Stimulated activated CD4-positive, alpha-beta T cell treated with anti-CD3 and anti-CD28 coated beads, Interleukin-4, amount 100 ng/mL, for 1 hour (primary cell): ENCODE measurements at regions not wholly inside any gene's neighbourhood (a gene's known extent, or its start where the extent isn't known, plus 50 kb on each side); places are given as distances from the start of the nearest gene placed in this dataset.

Source experiments
- DNase-seq: peaks from one replicate; pipeline ENCODE4 v3.0.0-alpha.2; 2020

- DNase-seq = no peak
These were observed 110.4 kb upstream of the MBNL2 start for GRCh38 chr13:97111756-97112155.

DNA sequence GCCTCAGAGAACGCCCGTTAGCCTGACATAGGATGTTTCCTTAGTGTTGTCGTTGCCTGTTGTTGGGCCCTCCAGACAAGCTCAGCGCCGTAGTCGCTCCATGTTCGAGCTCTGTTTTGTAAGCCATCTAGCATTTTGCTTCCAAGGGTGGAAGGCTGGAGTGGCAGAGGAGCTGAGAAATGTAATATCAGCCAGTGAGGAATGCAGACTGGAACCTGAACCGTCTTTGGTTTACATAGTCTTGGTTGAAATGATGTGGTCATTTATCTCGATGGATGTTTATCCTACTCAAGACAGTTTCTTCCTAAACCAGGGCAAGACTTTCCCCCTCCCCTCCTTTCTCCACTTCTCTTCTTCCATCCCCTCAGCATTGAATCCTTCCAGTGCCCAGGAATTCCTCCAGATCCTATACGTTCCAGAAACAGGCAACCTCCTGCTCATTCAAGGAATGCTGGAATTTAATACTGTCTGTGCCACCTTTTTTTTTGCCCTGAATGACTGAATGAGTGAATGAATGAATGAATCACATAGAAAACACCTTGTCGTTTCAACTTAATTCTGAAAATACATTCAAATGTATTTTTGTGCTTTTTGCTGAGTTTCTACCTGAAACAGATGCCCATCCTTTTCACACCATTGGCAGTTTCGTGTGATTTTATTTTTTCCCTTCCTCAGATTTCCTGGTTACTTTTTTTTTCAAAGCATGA is 109.5 kb upstream of the MBNL2 start:
- no peak for DNase-seq

DNA sequence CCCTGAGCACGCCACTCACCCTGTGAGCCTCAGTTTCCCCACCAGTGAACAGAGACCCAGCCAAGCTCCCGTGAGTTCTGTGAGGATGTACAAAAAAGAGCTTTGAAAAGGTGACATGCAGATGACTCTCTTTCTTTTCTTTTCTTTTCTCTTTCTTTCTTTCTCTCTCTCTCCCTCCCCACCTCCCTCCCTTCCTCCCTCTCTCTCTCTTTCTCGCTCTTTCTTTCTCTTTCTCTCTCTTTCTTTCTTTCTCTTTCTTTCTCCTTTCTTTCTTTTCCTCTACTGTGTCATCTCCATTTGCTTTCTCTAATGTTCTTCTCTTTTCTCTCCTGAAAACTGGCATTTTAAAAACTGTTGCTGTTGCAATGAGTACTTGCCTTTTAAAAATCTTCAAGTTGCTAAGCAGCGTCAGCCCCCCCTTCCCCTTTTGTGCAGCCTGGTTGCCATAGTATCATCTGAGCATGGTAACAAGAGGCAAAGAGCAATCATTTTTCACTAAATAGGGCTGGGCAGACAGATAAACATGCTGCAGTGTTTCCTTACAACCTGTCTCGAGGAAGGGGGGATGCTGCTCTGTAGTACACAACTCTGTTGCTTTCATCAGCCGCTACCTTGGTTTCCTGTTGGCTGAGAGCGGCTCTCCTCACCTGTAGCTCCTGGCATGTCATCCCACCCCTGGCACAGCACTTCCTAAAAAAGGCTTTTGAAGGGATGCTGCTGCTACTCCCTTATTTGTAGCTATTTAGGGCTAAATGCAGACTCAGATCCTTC is 108.7 kb upstream of the MBNL2 start:
- no peak for DNase-seq

DNA sequence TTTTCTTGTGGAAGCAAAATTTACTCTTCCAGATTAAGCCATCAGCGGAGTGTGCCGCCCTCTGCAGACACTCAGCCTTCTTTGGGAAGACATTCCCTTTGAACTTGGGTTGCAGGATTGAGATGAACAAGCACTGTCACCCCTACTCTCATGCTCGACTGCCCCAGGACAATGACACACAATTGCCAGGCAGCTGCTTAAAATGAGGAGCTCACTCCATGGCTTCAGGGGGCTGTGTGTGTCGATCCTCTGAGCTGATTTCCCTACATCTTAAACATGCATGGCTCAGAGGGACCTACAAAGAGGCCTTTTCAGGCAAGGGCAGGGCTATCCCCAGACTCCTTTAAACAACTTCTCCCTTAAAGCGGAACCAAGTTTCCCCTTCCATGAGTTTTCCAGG is 107.5 kb upstream of the MBNL2 start:
- no peak for DNase-seq

- no peak for DNase-seq
These were observed 105.4 kb upstream of the MBNL2 start for GRCh38 chr13:97116754-97117153.

DNA sequence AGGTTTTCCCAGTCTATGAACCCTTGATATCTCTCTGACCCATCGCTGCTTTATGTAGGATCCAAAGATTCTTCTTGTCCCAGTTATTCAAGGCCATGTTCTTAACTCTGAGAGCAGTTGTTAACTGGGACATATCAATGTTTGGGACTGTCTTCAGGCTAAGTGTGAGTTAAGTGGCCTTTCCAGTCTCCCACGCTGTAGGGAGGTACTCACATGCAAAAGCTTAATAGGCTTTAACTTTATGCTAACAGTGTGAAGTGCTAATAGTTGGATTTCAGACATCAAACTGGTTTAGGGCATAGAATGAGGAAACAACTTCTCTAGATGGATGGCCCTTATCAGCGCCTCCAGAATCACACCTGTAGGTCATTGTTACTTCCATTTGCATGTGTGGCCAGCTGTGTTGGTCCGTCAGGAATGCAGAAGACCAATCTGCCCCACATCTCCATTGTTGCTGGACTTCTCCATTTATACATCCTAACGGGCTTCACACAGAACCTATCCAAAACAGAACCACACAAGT is 104.7 kb upstream of the MBNL2 start:
- DNase-seq = no peak

- DNase-seq = no peak
These were observed 102.2 kb upstream of the MBNL2 start for GRCh38 chr13:97119943-97120342.

GRCh38 chr13:97120346-97120745 is 101.8 kb upstream of the MBNL2 start:
- DNase-seq = no peak

GRCh38 chr13:97120976-97121375 is 101.2 kb upstream of the MBNL2 start:
- no peak for DNase-seq

GRCh38 chr13:97121894-97122293 is 100.2 kb upstream of the MBNL2 start:
- no peak for DNase-seq

DNA sequence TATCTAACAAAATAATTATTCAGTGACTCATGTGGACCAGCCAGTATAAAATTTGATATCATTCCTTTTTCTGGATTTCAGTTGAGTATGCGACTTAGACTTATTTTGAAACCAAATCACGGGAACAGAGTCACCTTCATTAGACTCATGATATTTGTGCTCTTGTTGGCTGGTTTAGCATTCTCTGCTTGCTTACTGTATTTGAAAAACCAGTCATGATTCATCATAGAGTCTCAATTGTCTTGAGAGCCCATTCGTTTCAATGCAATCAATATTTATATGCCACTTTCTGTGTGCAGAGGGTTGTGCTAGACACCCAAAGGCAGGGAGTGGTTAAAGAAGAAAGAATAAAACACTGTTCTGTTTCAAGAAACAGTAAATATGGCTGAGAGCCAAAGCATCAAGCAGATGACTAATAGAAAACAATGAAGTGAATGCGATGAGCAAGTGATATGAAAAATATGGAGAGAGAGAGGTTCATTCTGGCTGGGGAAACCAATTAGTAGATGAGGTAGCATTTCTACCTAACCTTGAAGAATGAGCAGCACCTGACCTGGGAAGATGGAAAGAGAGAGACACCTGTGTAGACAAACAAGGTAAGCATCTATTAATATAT is 99.6 kb upstream of the MBNL2 start:
- DNase-seq = no peak

DNA sequence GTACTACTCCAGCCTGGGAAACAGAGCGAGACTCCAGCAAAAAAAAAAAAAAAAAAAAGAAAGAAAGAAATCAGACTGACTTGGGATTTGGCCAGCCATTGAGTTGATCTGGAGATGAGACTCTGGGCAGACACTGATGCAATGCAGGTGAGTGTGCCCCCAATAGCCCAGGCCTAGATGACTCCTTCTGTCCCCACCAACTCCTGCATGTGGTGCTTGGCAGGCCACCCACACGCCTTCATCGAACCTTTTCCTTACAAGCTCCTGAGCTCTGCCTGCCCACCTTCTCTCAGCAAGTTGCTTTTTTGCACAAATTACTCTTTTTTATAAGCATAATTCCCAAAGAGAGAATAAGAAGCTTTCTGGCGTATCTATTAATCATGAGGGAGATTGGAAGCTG is 97.9 kb upstream of the MBNL2 start:
- no peak for DNase-seq

DNA sequence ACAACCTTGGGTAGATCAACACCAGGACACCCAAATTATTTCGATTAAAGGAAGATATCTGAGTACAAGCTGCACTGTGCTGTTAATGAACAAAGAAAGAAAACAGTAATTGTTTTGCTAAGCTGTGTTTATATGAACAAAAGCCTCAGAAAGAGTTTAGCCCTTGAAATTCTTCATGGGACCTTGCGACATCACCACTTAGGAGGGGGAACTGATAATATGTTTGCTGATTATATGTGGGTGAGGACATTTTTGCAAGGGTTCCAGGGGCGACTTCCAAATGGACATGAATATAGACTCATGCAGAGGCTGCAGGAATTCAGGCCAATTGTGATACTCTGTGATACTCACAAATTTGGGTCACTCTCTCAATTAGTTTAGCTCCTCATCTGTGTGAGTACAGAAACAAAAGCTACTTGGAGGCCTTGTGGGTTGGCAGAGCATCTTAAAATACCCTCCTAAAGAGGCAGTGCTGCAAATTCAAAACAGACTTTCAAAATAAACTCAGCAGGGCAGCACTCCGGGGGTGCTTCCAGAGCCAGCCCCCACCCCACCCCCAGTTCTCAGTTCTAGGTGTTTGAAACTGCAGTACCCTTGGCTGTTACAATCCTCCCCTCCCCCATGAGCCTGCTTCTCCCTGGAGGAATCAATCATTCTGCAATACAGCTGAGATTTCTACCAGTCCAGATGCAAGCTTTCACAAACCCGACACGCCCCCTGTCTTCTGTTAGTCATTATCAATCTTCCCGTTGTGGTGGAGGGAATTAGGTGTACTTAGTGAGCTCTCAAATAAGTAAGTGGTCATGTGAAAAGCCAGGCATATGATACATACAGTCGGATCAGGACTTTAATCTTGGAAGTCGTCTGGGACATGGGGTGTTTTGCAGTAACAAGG is 97.0 kb upstream of the MBNL2 start:
- no peak for DNase-seq

DNA sequence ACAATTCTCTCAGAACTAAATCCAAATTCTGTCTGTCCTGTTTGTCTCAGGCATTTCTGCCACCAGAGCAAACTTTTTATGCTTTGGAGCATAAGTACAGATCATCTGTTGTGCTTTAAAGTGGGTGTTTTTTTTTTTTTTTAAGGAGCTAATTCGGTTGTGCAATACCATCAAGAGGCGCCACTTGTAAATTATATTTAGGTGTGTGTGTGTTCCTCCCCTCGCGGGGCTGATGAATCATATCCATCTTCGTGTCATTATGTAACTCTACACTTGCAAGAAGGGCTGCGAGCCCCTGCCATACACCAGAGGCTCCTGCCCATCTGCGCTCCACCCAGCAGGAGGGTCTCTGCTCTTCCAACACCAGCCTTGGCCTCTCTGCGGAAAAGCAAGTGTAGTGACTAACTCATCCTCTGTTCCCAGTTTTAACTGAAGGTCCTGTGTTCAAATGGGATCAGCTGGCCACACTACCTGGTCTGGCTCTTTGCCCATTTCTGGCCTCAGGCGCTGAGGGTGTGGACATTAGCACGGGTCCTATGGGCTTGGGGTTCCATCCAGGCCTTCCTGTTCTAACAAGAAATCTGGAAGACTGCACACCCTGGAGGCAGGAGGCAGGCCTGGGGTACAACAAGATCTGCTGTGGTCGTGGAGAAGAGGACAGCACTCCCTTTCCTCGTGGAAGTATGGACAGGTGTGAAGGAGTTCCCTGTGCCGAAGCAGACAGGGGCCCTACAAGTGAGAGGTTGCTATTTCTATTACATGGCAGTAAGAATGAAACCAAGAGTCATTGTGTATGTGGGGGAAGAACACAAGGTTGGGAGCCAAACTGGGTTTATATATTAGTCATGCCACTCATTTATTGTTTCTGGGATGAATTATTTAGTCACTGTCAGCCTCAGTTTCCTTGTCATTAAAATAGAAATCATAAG is 96.1 kb upstream of the MBNL2 start:
- DNase-seq = no peak

- DNase-seq = no peak
These were observed 94.3 kb upstream of the MBNL2 start for GRCh38 chr13:97127842-97128241.

GRCh38 chr13:97130190-97130589 is 91.9 kb upstream of the MBNL2 start:
- no peak for DNase-seq

GRCh38 chr13:97131447-97131846 is 90.7 kb upstream of the MBNL2 start:
- DNase-seq = no peak

GRCh38 chr13:97133554-97133953 is 88.6 kb upstream of the MBNL2 start:
- DNase-seq = no peak

GRCh38 chr13:97133955-97134354 is 88.2 kb upstream of the MBNL2 start:
- DNase-seq = no peak

DNA sequence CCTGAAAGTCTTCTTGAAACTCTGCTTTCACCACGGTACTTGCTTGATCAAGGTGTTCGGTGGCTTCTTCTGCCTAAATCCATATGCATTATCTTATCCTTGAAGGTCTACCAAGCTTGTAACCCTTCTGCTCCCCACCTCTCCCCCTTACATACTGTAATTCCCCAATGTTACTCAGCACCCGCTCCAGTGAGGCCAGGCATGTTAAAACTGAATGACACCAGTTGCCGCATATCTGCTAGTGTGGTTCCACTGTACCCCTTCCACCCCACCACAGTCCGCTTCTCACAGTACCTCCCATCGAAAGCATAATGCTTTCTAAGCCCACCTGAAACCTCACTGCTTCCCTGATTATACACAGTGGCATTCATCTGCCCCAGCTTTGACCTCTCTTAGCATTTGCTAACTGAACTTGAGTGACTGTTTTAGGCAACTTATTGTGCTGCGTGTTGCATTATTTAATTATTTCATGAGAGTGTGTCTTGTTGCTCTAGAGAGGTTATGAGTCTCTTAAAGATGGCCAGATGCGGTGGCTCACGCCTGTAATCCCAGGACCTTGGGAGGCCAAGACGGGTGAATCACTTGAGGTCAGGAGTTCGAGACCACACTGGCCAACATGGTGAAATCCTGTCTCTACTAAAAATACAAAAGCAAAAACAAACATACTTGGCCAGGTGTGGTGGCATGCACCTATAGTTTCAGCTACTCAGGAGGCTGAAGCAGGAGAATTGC is 87.6 kb upstream of the MBNL2 start:
- DNase-seq = no peak

- no peak for DNase-seq
These were observed 86.2 kb upstream of the MBNL2 start for GRCh38 chr13:97135883-97136282.
